NK-92 treated with Interleukin-12 subunit alpha and Interleukin-12 subunit beta, amount 100 ng/mL, for 24 hours (cell line): ENCODE measurements at regions not wholly inside any gene's neighbourhood (a gene's known extent, or its start where the extent isn't known, plus 50 kb on each side); places are given as distances from the start of the nearest gene placed in this dataset.

ENCODE experiments used
- DNase-seq: peaks from one replicate; lab custom pipeline; 2025; lab: John Stamatoyannopoulos, UW

- no peak for DNase-seq
Observed at GRCh38 chr5:173689737-173690360, 73.4 kb upstream of the BOD1 start.

- no peak for DNase-seq
Observed at GRCh38 chr5:173691931-173692330, 75.5 kb upstream of the BOD1 start.

- no peak for DNase-seq
Observed at GRCh38 chr5:173693670-173694069, 77.2 kb upstream of the BOD1 start.

DNA sequence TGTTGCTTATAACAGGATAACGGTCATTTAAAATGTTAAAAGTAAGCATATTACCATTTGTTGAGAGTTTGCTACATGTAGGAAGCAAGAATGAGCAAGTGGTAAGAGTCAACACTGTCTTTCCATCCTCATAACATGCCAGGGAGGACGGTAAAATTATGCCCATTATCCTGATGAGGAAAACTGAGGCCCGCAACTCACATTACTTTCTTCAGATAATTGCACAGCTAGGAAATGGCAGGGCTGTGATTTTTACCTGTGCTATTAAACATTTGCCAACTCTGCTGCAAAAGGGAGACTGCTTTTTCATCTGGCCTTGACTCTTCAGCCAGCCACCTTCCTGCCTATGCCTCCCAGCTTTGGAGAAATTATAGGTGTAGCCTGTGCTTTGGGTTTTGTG is 79.8 kb upstream of the BOD1 start:
- DNase-seq, result no peak

DNA sequence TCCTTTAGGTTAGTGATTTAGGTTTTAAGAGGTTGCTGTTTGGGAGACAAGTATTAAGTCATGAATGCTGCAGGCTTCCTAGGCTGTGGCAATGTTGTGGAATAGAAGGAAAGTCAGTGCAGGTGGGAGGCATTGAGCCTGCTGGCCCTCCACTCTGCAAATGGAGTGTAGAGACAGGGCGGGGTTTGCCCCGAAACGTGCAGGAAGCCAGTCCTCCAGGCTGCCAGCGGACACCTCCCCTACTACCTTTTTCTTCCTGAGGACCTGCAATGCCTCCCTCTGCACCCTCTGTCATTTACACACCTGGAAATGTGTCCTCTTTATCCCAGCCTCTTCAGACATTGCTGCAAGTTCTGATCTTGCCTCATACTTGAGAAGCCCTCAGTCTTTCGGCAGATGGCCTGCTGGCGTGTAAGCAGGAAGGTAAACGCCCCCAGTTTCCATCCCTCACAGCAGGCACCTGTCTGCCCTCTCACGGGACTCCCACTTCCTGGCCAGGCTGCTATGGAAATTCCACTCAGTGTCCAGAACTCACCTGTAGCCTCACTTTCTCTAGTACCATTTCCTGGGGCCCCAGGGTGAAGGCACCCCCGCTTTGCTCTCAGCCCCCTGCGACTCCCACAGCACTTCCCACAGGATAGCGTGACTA is 81.6 kb upstream of the BOD1 start:
- no peak for DNase-seq

- no peak for DNase-seq
Observed at GRCh38 chr5:173699966-173700365, 83.5 kb upstream of the BOD1 start.

GRCh38 chr5:173703466-173703865 is 87.0 kb upstream of the BOD1 start:
- no peak for DNase-seq

DNA sequence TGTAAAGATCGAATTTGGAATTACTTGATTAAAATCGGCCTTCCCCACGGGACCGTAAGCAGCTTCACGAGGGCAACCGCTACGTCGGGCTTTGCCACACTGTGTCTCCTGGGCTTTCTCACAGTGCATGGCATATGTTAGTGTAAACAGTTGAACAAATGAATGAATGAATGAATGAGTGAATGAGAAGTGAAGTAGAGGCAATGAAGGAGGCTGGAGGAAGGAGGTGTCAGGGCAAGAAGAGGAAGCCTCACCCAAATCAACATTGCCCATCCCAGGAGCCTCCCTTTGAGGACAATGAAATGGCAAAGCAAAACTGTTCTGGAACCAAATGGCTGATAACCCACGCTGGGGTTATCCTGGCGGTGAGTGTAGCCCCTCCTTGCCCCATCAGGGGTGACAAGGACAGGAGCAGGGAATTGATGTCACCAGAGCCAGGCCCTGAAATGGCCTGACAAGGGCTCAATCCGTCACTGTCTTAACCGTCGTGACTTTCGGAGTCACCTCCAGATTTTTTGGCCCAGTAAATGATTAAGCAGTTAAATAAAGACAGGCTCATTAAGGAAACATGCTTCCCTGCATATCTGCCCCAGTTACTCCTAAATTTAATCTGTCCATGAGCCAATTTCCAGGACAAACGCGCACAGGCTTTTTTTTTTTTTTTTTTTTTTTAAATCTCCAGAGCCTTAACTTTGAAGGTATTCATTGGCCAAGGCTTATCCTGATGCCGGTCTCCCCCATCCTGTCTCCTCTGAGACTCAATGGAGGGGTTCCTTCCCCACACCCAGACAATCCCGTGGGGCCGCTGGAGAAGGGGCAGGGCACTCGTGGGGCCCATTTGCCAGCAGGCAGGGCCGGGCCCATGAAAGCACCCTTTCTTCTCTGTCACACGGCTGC is 88.4 kb upstream of the BOD1 start:
- DNase-seq, result no peak

DNA sequence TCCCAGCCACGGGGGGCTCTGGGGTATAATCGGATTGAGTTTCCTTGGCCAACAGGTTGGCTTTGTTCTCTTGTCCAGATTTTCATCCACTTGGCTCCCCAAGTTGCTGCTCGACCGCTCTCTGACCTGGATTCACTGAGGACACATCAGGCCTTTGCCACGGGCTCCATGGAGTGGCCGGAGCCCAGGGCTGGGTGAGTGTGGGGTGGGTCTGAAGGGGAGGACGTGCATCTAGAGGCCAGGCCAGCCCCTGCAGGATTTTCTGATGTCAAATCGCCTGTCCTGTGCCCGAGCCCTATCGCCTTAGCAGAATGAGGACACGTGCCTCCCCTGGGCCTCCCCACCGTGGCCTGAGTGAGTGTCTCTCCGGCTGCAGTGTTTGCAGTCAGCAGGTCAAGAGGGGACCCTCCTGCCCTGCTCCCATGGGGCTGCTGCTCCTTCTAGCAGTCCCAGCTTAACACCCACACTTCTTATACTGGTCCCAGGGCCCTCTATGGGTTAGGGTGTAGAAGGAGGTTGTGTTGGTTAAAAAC is 89.1 kb upstream of the BOD1 start:
- no peak for DNase-seq

DNA sequence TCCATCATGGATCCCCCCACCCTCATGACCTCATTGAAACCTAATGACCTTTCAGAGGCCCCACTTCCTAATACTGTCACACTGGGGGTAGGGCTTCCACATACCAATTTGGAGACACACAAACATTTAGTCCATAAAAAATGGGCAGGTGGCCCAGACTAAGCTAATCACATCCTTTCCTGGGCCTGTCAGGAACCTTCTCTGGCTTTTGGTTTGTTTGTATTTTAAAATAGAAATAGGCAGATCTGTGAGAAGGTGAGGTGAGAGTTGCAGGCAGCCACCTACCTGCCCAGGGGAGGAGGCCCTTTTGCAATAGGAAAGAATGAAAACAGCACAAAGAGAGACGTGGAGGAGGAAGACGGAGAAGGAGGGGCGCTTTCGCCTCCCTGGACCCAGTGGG is 90.2 kb upstream of the BOD1 start:
- no peak for DNase-seq

- DNase-seq, result no peak
Observed at GRCh38 chr5:173707392-173707791, 90.9 kb upstream of the BOD1 start.

DNA sequence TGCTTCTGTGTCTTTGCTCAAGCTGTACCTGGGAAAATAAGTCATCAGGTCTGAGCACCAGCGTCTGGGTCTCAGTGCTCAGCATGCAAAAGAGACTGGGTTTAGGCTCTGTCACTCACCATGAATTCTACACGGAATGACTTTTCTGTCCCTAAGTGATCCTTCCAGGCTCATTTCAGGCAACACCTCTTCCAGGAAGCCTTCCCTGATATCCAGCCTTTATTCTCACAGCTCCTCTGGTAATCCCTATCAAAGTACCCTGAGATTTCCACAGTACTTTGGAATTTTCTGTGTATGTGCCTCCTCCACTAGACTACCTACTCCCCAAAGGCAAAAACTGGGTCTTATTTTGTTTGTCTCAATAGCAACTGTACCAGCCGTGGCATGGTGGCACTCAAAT is 92.7 kb upstream of the BOD1 start:
- no peak for DNase-seq

DNA sequence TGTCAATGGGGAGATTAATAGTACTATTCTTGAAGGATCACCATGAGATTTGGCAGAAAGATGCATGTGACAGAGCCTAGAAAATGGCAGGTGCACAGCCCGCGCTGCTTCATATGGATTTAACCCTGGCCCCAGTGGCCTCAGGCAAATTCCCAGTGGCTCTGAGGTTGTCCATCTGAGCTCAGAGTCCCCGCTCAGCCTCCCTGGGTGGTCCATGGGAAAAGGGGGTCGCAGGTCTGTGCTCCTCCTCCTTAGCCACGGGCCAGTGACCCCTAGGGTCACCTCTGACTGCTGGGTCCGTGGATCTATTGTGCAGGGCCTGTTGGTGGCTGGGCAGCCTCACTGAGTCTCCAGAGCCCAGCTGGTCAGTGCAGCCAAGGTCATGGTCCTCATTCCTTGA is 93.3 kb upstream of the BOD1 start:
- DNase-seq, result no peak

DNA sequence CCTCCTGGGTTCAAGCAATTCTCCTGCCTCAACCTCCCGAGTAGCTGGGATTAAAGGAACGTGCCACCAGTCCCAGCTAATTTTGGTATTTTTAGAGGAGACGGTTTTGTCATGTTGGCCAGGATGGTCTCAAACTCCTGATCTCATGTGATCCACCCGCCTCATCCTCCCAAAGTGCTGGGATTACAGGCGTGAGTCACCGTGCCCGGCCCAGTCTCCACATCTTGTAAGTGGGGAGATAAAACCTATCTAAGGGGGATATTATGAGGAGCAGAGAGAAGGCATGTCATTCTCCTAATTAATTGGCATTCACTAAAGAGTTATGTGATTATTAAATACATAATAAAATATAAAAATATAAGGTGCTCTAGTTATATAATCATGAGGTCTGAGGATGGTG is 94.1 kb upstream of the BOD1 start:
- DNase-seq, result no peak

- DNase-seq, result no peak
Observed at GRCh38 chr5:173711466-173711865, 95.0 kb upstream of the BOD1 start.

- DNase-seq, result no peak
Observed at GRCh38 chr5:173712609-173713175, 96.2 kb upstream of the BOD1 start.

GRCh38 chr5:173714551-173715428 is 98.3 kb upstream of the BOD1 start:
- no peak for DNase-seq

DNA sequence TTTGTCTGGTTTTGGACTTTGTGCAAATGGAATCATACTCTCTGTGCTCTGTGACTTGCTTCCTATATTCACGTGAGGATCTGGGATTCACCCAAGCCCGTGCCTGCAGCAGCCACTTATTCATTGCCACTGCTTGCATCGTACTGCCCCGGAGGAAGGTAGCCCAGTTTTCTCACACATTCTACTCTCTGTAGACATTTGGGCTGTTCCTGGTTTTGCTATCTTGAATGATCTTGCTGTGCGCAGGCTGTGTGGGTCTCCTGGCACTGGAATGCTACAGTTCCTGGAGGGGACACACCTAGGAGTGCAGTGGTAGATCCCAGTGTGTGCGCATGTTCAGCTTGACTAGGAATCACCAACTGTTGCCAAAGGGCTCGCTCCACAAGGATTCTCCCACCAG is 99.2 kb upstream of the BOD1 start:
- no peak for DNase-seq

DNA sequence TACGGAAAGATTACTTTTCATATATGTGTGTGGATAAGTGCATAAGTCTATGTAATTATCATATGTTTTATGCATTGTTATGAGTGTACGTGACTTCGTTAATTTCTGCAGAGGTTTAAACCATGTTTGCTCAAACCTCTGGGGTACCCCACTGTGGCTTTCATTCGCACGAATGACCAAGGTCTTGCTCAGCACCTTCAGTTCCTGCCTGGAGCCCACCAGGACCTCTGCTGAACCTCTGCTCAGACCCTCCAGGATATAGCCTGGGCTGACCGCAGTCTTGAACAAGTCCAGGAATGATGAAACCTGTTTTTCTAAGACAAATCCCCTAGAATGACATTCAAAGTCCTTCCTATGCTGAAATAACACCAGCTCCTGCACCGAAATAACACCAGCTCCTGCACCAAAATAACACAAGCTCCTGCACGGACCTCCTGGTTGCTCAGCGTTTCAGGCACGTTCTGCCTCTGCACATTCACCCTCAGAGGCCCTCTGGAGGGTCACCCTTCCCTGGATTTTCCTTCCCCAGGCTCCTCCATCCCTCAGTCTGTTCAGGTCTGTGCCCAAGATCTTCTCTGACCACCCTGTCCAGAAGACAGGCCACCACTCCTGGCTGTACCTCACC is 99.7 kb upstream of the BOD1 start:
- DNase-seq, result no peak

DNA sequence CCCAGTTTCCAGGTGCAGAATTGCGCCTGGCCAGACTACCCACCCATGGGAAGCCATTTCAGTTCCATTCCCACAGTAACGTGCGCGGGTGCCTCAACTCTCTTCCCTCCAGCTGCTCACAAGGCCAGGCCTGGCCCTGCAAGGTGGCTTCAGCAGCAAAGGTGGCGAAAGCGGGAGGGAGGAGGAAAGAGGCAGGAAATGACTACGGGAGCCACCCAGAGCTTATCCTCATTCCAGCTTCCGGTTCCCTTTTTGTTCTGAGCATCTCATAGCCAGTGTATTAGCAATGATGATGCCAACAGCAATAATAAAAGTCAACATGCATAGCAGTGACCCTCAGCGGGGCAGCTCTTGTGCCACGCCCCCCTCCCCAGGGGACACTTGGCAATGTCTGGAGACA is 101.5 kb upstream of the BOD1 start:
- DNase-seq, result no peak

DNA sequence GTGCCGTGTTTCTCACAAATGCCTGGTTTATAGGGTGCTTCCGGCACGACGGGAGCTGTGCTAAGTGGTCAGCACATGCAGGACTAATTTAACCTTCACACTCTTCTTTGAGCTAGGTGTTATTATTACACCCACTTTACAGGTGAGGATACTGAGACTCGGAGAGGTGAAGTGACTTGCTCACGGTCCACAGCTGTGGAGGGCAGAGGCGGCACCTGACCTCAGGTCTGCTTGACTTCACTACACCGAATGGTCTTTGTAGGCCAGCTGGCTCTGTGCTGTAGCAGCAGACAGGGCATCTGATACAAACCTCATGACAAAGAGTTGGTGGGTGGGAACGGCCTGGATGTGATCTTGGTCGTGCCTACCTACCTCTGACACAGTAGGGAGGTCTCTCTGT is 102.0 kb upstream of the BOD1 start:
- no peak for DNase-seq
